Activated CD4-positive, alpha-beta T cell treated with anti-CD3 and anti-CD28 coated beads, Interleukin-2, amount 50 U/mL, for 48 hours (primary cell): ENCODE measurements at regions not wholly inside any gene's neighbourhood (a gene's known extent, or its start where the extent isn't known, plus 50 kb on each side); places are given as distances from the start of the nearest gene placed in this dataset.

Experiments used
- DNase-seq, 2 experiments: peaks; one replicate each; pipeline ENCODE4 v3.0.0-alpha.2; 2020

DNA sequence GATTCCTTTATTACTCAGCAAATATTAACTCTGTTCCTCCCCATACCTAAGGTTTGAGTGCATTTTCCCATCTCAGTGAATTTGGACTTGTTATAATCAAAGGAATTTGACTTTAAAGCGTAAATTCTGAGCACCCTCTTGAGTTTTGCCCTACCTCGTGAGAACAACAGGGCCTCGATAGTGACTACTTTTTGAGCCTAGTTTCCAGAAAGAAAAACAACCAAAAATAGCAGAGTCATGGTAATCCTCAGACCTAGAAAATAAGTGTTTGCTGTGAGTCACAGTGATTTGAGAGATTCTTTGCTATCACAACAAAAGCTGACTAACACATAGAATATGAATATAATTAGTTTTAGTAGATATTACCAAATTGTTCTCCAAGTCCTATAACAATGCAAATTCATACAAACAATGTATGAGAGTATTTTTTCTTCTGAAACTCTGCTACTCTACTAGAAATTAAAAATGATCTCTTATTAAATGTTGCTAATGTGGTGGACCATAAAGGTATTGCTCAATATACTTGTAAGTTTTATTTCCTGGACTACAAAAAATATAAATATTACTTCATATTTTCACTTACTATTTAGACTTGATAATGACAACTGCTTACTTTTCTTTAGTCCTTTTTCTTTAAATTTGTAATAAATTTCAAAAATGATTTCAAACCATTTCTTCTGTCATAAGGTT is 759.7 kb downstream of the BRINP1 start:
- no peak for DNase-seq

DNA sequence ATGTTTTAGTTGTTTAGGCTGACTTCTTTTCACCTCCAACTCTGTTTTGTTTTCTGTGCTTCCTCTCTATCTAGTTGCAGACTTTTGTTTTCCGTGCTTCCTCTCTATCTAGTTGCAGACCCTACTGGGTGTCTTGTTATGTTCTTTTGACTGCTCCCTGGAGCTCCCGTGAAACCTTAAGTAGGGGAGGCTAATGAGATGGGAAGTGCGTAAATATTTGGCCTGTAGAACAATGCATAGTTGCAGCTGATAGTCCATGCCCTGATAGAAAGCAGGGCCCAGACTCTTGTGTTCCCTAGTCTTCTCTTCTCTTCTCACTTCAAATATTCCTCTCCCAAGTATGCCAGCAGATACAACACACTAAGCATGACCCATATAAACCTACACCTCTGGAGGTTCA is 757.0 kb downstream of the BRINP1 start:
- no peak for DNase-seq

DNA sequence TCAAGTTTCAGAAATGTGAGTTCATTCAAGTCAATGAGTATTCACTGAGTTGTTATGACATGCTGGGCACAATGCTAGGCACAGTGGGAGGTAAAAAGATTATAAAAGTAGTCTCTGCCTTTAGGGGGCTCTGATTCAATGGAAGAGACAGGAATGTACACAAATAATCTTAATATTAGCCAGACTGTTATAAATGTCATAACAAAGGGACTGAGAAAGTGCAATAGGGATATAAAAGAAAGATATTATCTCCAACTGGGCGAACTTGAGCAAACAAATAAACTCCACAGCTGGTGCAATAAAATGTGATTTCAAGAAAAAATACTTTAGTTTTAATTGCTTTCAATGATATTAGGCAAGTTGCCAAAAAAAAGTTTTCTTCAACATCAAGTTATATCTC is 755.2 kb downstream of the BRINP1 start:
- DNase-seq = no peak

DNA sequence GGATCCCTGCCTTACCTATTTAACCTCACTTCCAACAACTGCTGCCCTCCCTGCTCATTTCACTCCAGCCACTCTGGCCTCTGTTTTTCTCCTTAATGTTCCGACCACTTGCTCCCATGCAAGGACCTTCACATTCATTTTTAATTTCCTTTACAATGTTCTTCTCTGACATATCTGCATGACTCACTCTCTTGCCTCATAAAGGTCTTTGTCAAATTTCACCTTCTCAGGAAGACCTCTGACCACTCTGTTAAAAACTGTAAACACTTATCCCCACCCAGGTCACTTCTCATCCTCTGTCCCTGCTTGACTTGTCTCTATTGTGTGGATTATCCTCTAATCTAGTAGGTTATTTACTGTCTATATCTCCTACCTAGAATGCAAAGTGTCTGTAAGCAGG is 751.2 kb downstream of the BRINP1 start:
- no peak for DNase-seq

DNA sequence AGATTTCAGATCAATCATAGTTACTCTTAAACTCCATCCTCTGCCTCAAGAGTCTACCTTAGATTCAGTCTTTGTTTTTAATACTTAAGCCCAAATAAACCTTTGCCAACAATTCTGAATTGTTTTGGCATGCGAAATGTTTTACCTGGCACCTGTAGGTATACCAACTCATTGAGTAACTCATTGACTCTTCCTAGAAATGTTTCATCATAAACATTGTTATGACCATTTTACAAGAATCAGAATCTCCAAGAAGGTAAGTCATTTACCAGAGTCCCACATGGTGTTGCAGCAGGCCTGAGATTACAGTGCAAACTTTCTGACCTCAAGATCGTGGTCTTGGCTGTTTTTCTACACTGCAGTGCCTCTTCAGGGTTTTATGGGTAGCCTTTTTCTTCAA is 750.4 kb downstream of the BRINP1 start:
- DNase-seq = no peak

DNA sequence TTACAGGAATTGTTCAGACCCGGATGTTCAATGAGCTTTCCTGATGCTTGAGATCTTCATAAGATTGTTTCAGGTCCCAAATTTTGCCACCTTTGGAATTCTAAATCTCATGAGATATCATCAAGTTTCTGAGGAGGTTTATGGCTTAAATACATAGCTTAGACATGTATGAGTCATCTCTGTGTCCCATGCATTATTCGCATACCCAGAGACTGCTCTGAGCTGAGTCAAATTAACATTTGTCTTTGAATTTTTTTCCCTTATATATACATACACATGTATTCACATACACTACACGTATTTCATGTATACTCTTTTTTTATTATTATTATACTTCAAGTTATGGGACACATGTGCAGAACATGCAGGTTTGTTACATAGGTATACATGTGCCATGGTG is 744.6 kb downstream of the BRINP1 start:
- DNase-seq = no peak

DNA sequence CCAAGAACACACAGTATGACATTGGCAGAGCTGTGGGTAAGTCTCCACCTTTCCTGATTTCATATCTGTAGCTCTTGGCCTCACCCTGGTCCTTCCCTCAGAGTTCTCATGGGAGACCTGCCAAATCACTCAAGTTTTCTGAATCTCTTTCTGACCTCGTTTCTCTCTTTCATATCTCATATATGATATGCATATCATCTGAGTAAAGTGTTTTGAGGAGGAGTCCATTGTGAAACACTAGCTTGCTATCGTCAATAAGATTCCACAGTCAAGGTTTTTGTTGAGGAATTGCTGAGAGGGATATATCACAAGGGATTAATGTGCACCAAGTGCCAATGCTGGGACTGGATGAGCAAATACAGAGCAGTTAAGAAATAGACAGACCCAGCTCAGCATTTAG is 739.2 kb downstream of the BRINP1 start:
- no peak for DNase-seq

DNA sequence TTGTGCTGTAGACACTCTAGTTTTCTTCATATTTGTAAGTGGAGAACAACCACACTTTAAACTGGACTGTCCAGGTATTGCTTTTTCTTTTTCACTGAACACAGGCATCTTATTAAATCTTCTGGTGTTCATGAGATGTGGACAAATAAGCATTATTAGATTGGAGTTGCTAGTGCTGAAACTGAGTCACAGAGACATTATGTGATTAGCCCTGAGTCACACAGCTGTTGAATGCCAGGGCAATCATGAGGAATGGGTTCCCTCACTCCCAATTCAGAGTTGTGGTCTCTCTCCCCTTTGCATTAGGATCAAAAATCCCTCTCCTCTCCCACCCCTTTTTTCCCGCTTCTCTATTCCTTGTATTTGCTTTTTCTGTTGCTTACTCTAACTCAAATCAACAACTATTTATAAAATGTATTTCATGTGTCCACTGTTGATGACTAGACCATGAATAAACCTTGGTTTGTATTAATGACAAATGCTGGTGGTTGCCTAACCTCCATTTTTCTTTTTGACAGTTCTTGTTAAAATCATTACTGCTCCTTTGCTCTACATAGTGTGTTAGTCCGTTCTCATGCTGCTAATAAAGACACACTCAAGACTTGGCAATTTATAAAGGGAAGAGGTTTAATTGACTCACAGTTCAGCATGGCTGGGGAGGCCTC is 738.2 kb downstream of the BRINP1 start:
- DNase-seq = no peak

DNA sequence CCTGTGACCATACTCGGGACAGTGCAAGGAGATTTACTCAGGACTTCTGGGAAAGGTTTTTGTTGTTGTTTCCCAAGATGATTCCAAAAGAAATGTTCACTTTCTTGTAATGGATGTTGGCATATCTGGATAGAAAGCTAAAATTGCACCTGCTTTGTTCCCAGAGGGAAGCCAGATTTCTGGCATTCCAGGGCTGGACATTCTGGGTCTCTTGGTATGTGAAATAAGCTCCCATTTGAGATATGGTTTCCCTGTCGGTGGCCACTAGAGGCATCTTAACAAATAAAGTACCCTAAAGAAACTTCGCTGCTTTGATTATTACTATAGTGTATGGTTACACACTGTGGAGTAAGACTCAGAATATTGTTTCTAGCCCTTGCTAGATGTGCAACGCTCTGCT is 737.3 kb downstream of the BRINP1 start:
- no peak for DNase-seq

DNA sequence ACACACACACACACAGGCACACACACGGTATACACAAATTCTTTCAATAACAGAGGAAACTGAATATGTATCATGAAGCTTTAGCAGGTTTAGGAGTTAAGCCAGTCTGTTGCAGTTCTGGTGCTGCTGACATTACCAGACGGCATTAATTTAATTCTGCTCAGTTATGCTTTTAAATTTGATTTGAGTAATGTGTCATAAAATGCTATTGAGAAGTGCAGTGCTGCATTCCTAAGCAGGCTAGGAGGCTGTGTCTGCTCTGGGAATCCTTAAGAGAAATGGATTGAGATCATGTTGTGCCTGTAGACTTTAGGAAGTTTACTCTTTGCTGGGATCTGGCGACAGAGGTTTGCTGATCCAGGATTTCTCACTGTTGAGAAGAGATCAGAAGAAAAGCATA is 733.8 kb downstream of the BRINP1 start:
- no peak for DNase-seq

DNA sequence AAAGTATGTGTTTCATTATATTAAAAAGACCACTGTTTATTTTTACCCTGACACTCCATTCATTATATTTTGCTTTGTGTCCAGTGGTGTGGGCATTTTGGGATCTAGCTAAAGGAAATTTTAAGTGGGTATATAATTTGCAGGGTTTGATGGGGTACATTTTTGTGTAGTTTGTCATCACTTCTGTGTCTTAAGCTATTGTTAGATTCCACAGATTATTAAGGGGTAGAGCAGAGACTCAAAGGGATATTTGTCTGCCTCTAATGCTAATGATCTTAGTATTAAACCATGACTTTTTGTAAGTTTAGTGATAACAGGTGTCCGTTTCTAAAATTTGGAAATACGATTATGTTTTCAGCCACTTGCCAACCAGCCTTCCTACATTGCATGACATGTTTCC is 731.6 kb downstream of the BRINP1 start:
- DNase-seq = no peak

DNA sequence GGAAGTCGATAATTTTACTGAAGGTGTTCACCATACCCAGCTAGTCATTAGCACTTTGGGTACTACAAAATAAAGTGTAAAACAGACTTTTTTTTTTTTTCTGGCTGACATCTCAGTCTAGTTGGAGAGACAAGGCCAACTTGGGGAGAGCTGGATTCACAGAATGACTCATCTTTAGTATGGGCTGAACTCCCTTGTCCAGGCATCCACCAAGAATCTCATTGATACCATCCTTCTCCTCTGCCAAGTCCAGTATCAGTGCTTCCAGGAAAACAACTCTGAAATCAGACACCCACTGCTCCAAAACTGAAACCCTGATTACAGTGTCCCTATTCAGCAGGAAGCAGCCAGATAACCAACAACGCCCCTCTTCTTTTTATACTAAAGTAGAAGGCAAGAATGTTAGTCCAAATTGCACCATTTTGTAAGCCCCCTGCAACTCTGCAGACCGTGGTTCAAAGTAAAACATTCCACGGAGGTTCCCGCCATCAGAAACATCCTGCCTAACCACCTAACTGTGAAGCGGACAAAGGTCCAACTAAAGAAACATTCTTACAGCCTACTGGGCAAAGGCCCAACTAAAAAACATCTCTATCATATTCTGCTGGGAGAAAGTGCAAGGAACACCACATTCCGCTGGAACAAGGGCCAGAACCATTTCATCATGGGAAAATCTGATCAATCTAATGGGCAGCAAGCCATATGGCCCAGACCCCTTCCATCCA is 728.2 kb downstream of the BRINP1 start:
- no peak for DNase-seq

DNA sequence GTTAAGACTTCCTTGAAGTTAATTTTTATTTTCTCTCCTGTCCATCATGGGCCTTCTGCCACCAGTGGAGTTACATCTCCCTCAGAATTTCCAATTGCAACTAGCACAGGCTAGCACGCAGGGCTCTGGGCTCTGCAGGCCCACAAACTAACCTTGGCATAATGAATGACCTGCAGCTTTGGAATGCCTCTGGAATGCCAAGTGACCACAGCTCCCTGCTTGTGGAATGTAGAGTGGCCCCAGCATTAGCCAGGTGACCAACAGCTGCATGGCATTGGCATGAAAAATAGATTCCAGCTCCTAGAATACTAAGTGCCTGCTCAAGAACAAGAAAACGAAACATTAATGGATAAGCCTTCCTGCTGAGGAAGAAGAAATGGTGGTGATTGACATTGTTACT is 726.1 kb downstream of the BRINP1 start:
- no peak for DNase-seq

DNA sequence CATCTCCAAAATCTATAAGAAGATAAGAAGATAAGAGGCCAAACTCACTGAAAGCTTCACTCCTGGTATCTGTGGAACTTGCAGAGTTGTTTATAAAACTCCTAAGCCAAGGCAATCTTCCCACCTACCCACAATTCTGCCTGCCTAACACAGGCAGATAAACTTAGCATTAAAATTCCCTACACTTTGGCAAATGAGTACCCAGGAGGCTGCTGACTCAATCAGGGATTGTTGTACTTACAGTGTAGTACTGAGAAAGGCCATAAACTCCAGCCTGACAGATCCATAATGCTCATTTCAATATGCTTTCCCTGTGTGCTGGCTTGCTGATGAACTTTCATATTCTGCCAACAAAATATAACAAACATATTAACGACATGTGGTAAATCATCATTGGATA is 725.2 kb downstream of the BRINP1 start:
- no peak for DNase-seq

DNA sequence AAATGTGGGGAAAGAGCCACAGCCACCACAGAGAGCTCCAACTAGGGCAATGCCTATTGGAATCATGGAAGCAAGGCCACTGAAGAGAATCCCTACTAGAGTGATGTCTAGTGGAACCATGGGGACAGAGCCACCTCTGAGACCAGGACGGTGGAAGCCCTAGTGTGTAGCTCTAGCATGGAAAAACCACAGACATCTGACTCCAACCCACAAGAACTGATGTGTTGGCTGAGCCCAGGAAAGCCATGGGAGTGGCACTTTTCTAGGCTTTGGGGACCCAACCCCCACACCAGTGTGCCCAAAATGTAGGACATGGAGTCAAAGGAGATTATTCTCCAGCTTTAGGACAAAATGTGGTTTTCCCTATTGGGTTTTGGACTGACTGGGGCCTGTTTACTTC is 721.9 kb downstream of the BRINP1 start:
- no peak for DNase-seq

DNA sequence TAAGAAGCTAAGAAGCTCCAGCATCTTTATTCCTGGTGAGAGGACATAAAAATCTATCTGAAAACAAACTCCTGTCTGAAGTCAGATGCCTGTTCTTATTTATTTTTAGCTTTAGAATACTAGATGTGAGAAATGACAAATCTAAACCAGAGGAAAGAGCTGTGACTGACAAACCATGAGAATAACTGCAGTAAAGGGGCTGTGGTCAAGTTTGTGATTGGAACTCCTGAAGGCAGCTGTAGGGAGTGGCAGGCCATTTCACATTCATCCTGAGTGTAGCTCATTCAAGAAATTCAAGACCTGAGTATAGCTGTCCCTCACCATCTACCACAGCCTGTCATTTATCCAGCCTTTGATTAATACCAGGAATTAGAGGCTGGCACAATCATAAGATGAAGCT is 718.8 kb downstream of the BRINP1 start:
- DNase-seq = no peak

DNA sequence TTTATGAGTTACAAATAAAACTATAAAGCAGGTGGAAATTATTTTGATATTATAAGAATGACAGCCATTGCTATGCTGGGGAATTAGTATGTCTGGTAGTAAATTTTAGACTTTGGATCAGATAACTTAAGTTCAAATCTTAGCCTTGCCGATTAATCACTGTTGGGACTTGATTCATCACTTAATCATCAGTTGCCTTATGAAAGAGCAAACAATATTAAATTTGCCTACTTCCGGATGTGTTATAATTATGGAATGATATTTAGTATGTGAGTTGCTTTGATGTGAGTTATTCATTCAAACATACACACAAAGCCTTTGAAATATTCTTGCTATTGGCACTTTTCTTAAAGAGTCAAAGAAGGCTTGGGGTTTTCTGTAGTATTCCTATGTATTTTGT is 717.7 kb downstream of the BRINP1 start:
- DNase-seq = no peak

DNA sequence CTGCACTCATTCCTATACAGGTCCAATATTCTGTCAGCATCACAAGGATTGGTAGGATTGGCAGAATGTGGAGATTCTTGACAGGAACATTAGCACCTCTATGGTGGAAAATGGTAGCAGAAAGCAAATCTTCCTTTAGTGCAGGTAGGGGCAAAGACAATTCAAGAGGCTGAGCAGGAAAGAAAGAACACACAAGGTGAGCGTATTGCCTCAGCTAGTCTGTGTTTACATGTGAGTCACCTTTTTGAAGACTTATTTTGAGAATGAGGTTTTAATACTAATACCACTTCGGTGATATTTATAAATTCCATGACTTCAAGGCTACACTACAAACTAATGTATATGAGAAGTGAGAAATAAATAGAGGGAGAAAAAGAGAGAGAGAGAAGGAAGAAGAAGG is 717.0 kb downstream of the BRINP1 start:
- DNase-seq = no peak

DNA sequence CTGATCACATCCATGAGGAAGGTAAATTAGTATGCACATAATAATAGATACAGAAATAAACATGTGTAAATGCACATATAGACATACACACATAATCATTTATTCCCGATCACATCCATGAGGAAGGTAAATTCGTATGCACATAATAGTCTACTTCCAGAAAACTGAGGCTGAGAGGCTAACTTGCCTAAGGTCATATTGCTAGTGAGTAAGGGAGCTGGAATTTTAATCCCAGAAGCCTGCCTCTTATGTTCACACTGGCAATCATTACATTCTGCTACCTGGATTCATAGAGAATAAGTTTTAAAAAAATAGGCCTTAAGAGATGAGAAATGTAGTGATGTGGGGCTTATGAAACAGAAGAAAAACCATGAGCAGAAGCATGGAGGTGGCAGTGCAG is 716.3 kb downstream of the BRINP1 start:
- no peak for DNase-seq

DNA sequence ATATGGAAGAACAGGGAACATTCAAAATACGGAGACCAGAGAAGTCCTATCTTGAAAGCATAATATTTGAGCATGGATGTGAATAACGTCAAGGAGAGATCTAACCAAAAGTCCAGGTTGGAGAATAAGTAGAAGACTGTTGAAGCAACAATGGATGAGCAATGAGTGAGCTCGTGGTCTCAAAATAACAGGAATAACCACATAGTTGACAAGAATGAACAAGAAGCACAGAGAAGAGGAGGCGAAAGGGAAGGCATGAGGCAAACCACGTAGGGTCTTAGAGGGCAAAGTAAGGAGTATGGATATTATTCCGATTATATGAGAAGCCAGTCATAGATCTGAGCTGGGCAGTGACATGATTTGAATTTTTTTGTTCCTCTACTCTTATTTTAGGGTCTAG is 710.2 kb downstream of the BRINP1 start:
- no peak for DNase-seq

DNA sequence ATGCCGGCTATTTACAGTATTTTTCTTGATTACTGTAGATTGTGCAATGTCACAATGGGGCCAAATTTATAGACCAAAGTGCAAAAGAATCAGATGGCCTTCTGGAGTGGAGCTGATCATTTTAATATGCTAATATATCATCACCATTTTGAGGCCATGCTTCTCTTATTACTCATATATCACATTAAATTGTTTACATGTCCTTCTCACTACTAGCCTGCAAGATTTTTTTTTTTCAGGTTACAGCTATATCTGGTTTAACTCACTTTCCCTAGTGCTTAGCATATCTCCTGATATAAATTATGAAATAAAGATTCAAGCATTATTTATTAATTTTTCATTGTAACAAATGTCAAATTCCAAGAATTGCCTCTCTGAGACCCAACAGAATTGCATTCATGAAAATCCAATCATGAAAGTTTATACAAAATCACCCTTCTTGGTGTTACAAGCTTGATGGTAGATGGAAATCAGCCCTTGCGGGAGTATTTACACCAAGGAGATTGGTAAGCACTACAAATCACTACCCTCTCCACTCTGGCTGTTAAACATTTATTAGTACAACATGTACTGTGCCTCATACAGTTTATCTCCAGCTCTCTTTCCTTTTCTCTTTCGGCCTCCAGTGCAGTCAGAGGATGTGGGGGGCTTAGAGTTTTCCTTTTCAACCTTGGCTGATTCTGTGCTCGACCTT is 703.9 kb downstream of the BRINP1 start:
- DNase-seq = no peak

DNA sequence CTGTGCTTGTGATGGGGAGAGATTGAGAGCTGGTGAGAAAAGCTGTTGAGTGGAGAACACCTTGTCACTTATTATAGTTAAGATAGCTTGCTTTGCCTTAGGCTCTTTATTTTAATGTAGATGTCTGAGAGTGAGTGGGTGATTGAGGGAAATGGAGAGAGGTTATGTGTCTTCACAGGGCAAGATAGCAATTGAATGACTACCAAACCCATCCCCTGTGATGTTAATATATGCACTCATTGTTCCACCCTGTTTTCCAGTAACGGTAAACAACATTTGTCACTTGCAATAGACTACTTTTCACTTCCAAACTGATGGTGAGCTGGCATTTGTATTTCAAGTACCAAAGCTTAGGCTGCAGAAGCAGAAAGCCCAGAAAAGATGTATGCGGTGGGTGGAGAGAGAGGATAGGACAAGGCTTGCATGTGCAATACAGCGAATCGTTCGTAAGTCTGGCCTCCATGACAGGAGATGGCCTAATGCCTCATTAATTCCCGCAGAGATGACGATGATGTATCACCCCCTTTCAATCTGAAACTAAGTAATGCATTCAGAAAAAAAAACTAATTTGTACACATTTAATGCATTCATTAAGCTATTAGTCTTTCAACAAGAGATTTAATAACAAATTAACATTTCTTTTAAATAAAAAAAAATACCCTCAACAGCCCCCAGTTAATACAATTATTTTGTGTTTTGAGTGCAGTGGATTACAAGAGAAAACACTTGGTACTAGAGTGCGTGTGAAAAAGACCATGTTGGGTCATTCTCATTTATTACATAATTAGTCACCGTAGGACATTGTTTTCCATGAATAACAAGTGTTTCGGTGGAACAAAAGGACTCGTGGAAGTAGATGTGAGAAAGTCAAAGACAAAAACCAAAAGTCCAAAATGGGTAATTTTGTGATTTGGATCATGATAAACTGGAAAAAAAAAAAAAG is 699.0 kb downstream of the BRINP1 start:
- DNase-seq = no peak

DNA sequence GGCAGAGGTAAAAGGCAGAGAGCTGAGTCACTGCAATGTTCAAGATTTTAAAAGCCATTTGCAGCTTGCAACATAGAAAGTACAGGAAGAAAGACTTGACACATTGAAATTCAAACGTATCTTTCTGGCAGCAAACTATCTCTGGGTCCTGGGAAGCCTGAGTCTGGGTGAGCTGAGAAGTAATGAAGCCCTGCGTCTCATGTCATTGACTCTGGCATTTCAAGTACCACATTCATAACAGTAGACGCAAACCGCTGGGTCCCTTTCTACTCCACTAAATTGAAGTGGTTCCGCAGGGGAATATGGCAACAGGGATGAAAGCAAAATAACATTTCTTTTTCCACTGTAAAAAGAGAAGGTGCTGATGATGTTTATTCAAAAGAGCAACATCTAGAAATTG is 694.3 kb downstream of the BRINP1 start:
- no peak for DNase-seq
